ENCODE measurements at regions not wholly inside any gene's neighbourhood (a gene's known extent, or its start where the extent isn't known, plus 50 kb on each side); places are given as distances from the start of the nearest gene placed in this dataset.
"Not testable (repeated sequence)": the region's sequence is repeated elsewhere in the genome, so short reads cannot be mapped to it uniquely, and the experiment has no call there.

DNA sequence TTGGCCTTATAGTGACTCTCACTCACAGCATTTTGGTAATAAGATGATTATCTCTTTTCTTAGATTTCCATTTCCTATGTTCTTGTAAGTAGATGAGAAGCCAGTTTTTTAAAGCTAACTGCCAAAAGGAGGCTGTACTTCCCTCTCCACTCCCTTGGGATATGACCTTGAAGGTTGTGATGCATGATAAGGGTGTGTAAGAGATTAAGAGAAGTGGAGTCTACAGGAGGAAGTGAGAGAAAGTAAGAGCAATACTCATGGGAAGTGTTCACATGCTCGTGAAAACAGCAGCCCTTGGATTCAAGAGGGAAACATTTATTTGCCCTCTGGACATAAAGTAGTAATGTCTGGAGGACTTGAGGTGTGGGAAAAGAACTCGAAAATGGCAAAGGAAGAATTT lies 171.5 kb downstream of the EVA1A start:
- peak; percentile 6 for DNase-seq (ENCODE audit: low spot score)

DNA sequence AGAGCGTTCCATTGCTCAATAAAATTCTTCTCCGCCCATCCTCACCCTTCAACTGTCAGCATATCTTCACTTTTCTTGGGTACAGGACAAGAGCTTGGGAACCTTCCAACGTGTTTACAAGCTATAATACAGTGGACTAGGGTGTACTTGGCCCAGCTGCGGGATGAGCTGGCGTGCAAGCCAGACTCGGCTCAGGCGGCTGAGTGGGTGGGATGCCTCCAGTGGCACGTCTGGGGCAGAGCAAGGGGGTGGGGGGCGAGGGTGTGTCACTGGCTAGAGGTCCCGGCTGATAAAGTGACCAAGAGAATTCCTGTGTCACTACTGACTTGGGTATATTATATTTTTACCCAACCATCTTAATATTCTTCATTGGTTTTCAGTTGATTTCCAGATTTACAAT lies 179.7 kb downstream of the EVA1A start:
- DNase-seq (ENCODE audit: low spot score) = no peak

DNA sequence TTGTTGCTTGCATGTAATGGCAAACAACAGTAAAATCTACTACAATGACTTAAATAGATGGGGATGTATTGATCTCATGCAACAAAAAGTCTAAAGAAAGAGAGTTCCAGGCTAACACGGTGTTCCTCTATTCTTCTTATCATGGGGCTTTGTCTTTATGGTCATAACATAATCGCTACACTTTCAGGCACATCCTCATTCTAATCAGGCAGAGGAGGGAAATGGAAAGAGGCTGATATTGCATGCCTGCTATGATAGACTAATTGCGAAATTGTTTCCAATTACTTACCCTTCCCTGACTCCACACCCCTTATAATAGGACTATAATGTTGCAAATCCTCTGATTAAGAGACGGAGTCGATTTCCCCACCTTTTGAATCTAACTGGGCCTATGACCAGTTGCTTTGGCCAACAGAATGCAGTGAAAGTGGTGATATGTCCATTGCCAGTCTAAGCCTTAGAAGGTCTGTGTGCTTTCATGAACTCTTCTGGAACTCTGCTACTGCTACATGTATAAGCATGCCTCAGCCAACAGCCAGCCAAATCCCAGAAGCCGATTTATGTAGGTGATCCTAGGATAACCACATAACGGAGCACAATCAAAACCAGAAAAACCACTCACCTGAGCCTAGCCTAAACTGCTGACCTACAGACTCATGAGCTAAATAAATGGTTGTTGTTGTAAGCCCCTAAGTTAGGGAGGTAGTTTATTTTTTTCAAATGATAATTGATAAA lies 180.3 kb upstream of the TACR1 start:
- DNase-seq (ENCODE audit: low spot score) = no peak

DNA sequence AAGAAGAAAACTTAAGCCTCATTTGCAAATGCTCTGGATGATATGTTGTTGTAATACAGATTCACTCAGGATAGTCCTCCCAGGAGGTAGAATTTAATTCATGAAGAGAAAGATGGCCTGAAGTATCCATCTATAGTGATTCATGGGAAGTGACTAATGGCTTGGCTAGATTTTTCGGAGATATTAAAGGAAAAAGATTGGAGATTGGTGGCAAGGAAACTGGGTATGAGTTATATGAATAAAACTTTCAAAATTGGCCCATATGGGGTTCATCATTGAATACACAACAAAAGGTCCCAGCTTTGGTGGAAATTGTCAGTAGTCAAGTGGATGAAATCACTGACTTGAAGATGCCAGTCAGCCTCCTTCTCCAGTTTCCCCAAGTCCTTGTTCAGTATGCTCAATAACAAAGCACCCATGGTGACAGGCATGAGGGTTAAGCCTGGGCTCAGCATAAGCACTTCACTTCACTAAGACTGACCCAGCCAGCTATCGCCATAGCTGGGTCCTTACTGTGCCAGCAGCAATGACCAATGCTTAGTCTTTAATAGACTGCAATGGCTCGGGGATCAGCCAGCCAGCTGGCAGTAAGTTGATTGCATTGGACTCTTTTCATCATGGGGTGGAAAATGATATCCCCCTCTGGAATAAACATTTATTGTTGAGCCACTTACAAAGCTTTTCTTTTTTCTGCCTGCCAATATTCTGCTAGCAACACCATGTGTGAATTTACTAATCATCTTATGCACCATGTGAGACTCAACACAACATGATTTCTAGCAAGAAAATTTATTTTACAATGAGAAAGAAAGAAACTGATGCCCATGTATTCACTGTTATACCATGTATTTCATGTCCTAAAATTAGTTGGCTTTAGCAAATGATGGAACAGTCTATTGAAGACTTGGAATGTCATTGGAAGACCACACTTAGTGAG lies 176.6 kb upstream of the TACR1 start:
- no peak for DNase-seq (ENCODE audit: low spot score)

DNA sequence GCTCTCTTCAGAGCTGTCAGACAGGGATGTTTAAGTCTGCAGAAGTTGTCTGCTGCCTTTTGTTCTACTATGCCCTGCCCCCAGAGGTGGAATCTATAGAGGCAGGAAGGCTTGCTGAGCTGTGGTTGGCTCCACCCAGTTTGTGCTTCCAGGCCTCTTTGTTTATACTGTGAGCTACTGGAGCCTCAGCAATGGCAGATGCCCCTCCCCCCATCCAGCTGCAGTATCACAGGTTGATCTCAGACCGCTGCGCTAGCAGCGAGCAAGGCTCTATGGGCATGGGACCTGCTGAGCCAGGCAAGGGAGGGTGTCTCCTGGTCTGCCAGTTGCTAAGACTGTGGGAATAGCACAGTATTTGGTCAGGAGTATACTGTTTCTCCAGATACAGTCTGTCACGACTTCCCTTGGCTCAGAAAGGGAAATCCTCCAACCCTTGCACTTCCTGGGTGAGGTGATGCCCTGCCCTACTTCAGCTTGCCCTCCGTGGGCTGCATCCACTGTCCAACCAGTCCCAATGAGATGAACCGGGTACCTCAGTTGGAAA lies 175.2 kb upstream of the TACR1 start:
- DNase-seq (ENCODE audit: low spot score) = not testable (repeated sequence)

DNA sequence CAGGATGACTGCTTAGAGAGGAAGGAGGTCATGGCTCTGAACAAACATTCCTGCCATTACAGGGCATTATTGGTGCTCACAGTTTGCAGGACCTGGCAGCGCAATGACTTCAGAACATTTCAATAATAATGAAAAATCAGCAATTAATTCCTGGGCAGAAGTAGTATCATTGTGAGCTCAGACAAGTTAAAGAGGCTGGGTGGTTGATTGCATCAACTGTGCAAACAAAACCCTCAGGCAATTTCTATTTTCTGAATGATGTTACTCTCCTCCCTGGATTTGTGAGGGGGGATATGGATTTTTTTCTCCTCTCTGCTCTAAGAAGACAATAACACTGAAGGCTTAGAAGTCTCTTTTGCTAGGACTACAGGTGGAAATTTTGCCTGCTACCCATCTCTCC lies 168.1 kb upstream of the TACR1 start:
- DNase-seq (ENCODE audit: low spot score) = no peak

DNA sequence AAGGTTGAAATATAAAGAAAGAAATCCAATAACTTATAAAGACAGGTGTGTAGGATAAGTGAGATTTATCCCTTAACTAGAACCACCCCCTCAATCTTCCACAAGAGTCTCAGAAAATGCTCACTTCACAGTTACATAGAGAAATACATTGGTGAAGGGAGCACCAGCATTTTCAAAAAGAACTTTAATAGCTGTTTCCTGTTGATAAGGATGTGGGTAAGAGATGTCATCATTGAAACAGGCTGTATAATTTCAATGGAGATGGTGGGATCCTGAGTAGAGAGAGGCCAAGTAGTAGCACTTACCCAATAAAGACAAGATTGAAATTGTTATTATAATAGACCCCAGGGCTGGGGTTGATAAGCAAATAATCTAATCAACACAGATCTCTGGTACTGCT lies 162.2 kb upstream of the TACR1 start:
- DNase-seq (ENCODE audit: low spot score) = no peak

DNA sequence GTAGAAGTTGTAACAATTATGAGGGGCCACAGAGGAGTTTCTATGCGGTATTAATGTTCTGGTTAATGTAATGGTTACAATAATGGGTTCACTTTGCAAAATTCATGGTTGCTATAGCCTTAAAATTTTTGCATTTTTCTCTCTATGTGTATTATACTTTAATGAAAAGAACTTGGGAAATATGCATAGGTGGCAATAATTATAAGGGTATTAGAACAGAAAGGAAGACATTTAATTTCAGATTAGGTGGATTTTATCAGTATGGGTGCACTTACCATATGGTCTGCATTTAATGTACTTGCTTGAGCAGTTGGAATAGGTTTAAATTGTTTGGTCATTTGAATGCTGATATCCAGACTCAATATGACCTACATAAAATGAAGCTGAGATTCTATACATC lies 161.6 kb upstream of the TACR1 start:
- DNase-seq (ENCODE audit: low spot score) = no peak

DNA sequence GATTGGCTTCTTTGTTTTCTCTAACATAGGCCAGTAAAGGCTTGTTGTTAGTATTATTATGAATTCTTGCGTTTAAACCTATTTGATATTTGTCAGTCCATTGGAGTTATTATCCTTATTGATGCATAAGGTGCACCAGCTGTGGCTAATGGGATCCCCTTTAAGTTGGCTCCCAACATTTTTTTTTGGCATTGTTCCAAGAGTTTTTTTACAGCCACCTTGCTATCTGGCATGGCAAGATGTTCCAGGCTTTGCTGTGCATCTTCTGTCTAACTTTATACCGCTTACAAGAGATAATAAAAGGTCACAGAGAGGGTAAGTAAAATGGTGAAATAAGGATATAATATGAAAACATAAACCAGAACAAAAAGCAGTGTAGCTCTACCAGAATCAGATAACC lies 157.5 kb upstream of the TACR1 start:
- no peak for DNase-seq (ENCODE audit: low spot score)

DNA sequence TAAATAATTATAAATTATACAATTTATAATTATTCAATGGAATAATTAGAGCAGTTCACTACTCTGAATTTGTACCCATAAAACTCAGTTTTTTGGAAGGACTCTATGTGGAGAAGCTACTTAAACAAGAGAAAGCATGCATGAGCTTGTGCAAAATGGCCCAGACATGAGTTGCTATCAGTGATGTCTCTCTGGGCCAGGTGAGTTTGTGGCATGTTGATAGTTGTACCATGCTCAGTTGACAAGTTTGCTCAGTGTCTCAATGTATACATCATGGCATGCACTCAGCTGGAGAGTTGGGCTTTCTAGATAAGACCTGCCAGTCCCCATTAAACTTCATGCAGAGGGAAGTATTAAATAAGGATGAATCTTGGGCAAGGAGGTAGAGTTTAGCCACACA lies 153.8 kb upstream of the TACR1 start:
- no peak for DNase-seq (ENCODE audit: low spot score)

DNA sequence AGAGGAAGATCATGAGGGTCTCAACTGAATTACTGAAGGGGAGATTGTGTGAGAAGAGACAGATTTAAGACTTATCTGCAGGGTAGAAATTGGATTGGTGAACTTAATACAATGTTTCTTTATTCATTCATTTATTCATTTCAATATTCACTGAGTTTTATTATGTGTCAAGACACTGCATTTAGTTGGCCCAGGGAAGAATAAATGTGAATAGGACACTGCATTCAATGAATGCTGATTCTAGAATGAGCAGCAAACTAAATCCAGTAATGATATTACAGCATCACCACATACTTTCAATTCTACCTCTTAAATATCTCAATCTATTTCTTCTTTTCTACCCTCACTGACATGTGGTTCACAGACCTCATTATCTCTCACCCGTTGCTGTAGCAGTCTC lies 149.0 kb upstream of the TACR1 start:
- DNase-seq (ENCODE audit: low spot score) = no peak

DNA sequence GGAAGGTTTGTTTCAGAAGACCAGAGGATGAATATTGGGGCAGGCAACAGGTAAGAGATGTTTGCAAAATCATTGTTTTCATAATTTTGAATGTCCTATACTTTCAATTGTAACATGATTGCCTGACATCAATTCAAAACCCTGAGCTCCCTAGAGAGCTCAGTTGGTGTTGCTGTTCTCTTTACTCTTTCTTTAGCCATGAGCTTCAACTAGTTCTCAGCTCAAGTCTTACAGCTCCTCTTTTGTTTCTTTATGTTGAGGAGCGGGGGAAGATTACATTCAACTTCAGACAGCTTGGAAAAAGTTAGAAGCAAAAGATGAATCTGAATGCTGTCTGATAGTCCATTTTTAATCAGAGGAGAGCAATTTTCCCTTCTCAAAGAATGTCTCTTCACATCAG lies 144.8 kb upstream of the TACR1 start:
- DNase-seq (ENCODE audit: low spot score) = no peak

DNA sequence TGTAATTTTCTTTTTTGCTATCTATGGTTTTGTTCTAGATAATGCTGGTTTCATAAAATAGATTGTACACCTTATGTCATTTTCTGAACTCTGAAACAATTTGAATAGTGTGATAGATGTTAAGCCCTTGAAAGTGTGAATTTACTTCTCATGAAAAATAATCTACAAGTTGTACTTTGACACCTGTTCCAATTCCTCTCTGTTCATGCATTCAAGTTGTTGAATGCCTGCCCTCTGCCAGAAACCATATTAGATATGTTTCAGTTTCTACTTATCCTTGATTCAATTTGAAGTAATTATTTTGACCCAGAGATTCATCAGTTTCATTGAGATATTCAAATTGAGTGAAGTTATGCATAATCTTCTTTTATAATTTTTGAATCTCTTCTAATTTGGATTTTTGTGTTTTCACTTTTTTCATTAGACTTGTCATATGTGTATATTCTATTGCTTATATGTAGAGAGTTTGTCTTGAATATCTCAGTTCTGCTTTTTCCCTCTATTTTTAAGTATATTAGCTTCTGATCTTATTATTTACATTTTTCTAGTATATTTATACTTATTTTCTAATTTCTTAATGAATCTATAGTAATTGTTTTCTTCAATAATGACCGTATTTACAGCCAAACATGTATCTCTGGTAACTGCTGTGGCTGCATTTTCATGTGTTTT lies 143.3 kb upstream of the TACR1 start:
- DNase-seq (ENCODE audit: low spot score) = no peak

DNA sequence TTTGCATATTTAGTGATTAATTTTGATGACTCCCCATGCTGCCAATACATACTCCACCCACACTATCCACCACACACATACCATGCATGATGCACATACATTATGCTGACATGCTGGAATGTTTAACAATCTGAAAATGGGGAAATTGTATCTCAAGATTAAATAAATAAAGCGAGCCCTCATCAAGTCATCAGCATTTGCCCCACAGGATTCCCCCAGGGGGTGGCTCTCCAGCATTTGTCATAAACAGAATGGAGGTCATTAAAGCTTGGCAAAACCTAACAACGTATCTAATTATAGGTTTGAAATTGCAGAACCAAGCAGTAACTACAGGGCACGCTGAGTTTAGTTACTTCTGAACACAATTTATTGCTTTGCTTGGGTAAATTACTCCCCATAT lies 141.2 kb upstream of the TACR1 start:
- no peak for DNase-seq (ENCODE audit: low spot score)

DNA sequence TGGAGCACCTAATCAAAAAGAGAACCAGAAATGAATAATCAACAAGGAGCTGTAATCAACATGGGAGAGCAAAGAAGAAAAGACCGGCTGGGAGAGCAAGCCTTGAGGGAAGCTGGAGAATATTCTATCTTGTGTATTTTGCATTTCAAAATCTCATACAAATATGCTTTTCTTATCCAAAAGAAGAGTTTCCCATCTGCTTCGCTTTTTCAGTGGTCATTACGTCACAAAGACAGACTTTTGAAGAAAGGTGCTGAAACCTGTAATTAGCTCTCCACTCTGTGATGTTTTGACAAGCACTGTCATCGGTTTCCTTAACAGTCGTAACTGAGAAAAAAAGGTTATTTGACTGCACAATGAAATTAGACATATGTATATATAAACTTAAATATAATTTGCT lies 139.1 kb upstream of the TACR1 start:
- no peak for DNase-seq (ENCODE audit: low spot score)

DNA sequence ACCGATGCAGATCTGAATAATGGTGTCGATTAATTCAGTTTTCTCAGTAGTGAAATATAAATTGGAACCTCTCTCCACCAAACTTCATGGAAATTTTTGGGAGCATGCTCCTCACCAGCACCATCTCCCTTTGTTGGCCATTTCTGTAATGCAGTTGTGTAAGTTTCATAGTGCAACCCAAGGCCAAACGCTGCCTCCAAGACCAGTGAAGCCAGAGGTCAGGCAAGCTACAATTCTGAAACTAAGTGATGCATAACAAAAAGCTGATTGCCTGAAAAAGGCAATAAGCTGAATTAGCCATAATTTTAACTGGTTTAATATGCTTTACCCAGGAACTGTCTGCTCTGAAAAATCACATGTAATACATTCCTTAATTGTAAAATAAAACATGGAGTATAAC lies 138.3 kb upstream of the TACR1 start:
- no peak for DNase-seq (ENCODE audit: low spot score)

DNA sequence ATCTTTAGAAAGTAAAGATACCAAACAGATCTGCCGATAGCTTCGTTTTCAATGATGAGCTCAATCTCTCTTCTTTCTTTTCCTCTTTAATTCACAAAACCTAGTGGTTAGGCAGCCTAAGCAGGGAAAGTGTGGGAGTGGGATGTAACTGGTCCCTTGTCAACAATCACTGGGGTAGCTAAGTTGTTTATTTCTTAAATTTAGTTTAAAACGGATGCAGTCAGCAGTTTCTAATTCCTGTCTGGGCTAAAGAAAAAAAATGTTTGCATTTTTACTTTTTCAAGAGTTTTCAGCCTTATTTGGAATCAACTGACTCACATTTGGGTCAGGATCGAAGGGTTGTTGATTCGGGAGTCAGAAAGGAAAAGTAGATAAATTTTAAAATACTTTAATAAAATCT lies 137.7 kb upstream of the TACR1 start:
- DNase-seq (ENCODE audit: low spot score) = no peak

DNA sequence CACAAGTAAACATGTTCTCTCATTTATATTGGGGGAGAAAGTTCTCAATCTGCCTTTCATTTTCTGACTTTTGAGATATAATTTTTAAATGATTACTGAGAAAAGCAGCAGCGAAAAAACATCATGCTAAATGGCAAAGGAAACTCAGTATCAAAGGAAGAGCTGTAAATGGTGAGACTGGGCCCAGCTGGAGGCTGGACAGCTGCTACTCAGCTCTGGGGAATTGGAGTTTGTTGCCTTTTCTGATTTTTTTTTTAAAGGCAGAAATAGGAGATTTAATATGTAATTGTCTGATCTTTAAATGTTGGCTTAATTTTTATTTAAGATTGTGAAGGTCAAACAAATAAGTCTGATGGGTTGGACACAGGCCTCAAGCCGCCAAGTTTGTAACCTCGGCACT lies 137.1 kb upstream of the TACR1 start:
- no peak for DNase-seq (ENCODE audit: low spot score)

DNA sequence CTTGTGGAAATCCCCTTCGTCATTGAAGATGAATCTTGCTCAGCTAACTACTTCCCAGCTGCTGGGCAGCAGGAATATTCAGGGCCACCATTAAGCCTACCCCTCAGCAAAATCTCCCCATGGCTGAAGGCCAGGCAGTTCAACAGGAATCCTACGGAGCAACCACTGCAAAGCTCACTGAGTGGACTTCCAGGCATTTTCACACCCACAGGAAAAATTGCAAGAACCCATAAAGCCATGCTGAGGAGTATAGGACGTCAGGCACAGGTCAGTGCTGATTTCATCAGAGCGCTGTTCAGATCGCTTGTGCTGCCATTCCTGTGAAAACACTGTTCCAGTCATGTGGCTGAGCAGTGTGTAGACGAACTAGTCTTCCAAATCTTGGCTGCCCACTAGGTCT lies 134.8 kb upstream of the TACR1 start:
- DNase-seq (ENCODE audit: low spot score) = no peak

DNA sequence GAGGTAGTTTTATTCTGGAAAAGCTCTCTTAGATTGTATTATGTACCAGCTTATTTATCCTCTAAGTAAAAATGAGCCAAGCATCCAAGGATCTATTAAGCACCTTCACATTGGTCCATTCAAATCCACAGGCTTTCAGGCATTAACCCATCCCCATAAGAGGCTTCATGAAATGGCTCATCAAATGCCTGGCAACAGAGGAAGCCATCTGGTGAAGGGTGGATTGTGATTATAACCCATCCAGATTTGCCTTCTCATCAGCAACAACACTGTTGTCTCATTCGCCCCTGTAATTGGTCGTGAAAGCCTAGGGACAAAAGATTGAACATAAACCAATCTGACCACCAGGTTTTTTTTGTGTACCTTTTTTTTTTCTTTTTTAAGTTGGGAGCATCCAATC lies 134.3 kb upstream of the TACR1 start:
- no peak for DNase-seq (ENCODE audit: low spot score)

DNA sequence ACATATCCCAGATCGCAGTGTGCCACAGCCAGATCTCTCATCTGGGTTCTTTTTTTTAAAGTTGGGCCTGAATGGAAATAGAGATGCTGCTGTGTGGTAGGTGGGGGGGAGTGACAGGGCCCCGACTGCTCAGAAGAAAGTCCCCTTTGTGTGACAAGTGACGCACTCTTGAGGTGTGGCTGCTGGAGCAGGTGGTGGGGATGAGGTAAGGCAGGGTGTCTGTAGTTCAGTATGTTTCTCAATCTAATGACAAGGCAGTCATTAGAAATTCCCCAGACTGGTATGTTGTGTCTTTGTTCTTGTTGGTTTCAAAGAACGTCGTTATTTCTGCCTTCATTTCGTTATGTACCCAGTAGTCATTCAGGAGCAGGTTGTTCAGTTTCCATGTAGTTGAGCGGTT lies 128.8 kb upstream of the TACR1 start:
- no peak for DNase-seq (ENCODE audit: low spot score)

DNA sequence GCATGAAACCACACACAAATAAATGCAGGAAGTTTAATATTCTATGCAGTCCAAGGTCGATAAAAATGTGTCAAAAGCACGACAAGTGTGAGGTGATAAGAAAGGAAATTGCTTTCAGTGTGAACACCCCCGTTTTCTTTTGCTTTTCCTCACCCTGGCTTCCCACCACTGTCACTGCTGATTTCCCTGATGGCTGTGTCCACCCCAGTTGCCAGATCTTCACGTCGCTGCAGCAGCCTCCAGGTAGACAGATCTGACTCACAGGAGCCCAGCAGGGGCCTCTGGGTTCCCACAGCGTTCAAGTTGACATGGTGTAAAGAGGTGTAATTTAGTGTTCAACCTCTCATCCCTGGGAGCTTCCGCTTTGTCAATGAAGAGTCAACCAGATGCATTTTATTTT lies 128.0 kb upstream of the TACR1 start:
- no peak for DNase-seq (ENCODE audit: low spot score)

DNA sequence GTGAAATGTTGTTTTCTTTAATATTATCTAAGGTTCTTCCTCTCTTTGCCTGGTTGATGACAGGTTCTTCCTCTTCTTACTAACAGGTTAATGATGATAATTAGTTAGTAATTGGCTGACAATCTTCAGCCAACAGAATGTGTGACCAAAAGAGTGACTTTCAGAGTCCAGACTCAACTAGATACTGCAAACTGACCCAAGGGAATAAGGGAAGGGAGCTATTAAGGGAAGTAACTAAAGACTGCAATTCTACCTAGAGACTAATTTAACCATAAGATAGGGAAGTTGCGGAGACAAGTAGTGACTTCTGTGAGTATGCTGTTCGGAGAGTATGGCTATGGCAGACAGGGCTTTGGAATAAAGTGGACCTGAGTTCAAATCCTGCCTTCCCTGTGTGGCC lies 127.3 kb upstream of the TACR1 start:
- DNase-seq (ENCODE audit: low spot score) = no peak
